OCI-LY3 (cell line): ENCODE measurements at regions not wholly inside any gene's neighbourhood (a gene's known extent, or its start where the extent isn't known, plus 50 kb on each side); places are given as distances from the start of the nearest gene placed in this dataset.

Source experiments
- CTCF ChIP-seq: fragments of 200-600, 300-600 bp; sonication (generic); IDR thresholded peaks from 2 replicates; pipeline ENCODE4 v1.5.1; 2014; ENCODE audit warnings: antibody characterized with exemption, low read length, low read depth
- EZH2phosphoT487 ChIP-seq: fragments of 200-600 bp; shearing (Covaris generic); IDR thresholded peaks from 2 replicates; pipeline ENCODE4 v1.6.1; 2018; ENCODE audit warnings: antibody characterized with exemption, mixed run types, low read depth

DNA sequence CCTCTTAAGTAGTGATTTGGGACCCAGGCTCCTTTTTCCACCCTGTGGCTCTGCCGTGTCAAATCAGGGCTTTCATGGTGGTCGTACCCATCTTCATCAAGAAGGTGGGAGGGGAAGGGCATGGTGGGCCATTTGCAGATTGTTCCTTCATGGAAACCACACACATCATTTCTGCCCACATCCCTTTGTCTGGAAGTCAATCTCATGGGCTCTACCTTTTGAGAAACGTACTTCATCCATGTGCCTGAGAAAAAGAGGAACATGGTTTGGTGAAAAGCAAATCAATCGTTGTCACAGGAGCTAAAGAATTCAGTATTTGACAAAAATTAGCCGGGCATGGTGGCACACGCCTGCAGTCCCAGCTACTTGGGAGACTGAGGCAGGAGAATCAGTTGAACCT, 233.4 kb downstream of the FOXO1 start:
- no peak for TF ChIP-seq CTCF
- TF ChIP-seq EZH2phosphoT487 = no peak
